GM19395 (cell line): ENCODE measurements at regions not wholly inside any gene's neighbourhood (a gene's known extent, or its start where the extent isn't known, plus 50 kb on each side); places are given as distances from the start of the nearest gene placed in this dataset.
"Not testable (repeated sequence)": the region's sequence is repeated elsewhere in the genome, so short reads cannot be mapped to it uniquely, and the experiment has no call there.

Experiments
- ATAC-seq: cut with Tn5 transposase; IDR thresholded peaks from one replicate; pipeline ENCODE4 v1.9.1; 2021; ENCODE audit warnings: mild to moderate bottlenecking, moderate library complexity; ENCODE audit not compliant: unreplicated experiment

DNA sequence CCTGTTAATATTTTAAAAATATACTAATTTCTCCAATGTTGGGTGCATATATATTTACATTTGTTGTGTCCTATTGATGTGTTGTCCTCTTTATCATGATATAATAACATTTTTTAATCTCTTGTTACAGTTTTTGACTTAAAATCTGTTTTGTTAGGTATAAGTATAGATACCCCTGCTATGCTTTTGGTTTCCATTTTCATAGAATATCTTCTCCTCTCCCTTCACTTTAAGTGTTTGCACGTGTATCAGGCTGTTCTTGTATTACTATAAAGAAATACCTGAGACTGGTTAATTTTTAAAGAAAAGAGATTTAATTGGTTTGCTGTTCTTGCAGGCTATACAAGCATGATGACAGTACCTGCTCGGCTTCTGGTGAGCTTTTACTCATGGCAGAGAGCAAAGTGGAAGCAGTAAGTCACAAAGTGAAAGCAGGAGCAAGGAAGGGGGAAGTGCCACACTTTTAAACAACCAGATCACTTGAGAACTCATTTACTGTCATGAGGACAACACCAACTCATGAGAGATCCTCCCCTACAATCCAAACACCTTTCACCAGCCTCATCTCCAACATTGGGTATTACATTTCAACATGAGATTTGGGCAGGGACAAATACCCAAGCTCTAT is 340.5 kb upstream of the SYNCRIP start:
- ATAC-seq, result peak; percentile 88

DNA sequence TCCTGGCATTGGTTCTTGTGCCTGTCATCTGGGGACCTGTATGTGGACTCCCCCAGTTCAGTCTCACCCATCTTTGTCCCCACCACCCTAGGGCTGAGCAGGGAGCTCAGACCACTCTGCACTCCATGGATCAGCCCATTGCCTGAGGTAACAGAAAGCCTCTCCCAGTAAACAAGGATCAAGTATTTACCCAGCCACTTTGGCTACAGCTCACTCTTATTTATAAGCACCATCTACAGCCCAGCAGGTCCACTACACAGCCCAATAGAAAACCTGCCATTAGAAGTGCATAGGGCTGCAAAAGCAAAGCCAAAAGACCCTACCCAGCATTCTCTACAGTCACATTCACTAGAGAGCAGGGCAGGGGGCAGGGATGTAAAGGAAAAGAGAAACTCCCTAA is 335.0 kb upstream of the SYNCRIP start:
- ATAC-seq, result no peak

DNA sequence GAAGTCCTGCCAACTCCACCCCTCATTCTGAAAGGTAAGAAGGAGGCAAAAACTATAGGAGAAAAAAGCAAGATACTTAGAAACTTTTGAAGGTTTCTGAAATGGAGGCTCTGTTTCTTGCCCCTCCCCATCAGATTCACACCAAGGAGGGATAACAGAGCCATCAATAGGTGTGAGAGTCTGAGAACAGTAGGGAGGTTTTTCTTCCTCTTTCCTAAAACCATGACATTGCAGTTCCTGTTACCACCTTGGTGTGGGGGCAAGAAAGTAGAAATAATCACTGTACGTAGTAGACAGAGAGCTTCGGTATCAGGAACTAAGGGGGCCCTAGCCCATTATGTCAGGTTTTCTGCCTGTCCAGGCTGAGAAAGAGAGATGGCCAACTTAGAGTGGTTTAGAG is 333.3 kb upstream of the SYNCRIP start:
- ATAC-seq, result peak; percentile 84

DNA sequence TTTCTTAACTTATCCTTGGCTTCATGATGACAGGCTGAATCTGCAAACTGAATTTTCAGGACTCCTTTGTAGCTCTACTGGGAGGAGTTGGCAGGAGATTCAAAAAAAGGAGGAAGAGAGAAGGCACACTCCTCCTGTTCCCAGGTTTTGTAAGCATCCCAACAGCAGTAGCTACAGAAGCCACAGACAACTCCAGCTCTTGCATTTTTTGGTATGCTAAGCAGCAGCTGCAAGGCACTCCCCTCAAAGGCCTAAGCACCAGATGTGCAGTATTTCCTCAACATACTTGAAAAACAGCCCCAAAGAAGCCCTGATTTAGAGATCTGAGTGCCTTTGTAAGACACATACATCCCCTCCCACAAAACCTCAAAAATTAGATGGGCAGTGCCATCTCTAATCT is 328.6 kb upstream of the SYNCRIP start:
- ATAC-seq, result no peak

DNA sequence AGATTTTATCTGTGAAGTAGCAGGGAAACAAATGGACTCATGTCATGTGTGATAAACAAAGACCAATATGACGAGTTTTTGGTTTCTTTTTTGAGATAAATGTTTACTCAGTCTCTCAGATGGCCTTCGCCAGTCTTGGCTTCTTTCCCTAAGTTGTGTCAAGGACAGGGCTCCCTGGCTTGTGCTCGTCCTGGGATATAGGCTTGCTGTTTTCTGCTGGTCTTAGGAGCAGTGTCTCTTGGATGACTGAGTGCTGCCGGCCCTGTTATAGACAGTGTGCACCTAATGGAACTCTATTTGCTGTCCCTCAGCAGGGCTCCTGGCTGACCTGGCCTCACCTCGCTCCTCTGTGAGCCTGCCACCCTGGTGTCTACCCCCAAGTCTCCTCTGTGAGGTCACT is 324.1 kb upstream of the SYNCRIP start:
- ATAC-seq, result no peak

DNA sequence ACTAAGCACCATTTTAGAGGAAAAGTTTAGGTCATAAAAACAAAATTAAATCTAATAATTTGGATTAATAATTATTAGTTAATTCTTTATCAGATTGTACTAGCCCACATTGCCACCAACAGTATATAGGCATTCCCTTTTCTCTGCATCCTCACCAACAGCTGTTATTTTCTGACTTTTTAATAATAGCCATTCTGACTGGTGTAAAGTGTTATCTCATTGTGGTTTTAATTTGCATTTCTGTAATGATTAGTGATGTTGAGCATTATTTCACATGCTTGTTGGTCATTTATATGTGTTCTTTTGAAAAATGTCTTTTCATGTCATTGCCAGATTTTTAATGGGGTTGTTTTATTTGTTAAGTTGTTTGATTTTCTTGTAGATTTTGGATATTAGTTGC is 319.1 kb upstream of the SYNCRIP start:
- no peak for ATAC-seq

DNA sequence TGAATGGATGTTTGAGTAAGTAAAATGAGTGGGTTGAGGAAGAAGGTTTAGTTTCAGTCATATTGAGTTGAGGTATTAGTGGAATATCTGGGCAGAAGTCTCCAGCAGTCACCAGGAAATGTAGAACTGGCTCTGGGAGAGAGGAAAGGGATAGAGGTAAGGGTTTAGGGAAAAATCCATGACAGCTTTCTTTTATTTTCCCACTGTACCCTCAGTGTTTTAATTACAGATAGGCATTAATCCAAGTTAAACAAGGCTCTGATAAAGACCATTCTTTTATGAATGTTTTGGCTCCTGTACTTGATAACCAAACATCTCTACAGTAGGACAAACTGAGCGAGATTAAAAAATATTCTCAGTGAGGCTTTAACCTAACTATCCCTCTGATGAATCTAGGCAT is 318.4 kb upstream of the SYNCRIP start:
- no peak for ATAC-seq

DNA sequence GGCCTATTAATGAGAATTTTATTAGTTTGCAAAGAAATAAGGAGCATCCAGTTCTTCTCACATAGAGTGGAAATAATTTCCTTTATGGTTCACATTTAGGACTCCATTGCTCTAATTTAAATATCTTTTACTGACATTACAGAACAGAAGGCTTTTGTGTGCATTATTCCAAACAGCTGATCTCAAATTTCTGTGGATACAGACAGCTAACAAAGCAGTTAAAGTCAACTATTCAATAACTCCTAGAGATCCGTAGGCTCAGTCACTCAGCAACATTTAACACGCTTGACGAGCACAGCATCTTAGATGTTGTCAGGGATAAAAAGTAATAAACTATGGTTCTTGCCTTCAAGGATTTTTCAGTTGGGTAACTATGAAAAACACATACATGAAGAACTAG is 305.8 kb upstream of the SYNCRIP start:
- no peak for ATAC-seq

DNA sequence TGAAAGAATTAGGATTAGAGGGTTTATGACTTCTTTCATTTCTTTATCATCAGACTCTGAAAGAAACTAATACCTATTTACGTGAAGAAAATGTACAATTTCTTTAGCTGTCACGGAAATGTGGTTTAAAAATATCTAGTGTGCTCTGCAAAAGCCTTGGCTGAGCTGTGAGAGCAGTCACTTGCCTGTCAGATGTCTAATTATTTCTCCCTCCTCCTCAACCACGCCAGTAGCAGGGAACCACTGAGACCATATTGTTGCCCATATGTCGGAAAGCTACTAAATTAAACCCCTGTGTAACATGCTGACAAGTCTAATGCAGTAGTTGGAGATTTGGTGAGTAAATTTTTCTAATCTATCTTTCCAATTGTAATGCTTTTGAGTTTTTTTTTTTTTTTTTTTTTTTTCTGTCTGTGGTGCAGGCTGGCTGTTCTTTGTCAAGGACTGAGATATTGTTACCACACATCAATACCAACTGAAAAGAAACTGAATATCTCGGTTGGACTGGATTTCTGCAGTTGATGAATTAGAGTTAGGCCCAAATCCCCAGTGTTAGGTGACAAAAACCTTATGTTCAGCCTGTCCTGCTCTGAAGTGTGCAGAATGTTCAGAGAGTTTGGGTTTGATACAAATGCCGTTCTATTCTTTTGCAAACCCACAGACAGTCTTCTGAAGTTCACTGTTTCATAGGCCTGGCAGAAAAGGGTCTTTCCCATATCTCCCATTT is 302.9 kb upstream of the SYNCRIP start:
- ATAC-seq, result no peak

DNA sequence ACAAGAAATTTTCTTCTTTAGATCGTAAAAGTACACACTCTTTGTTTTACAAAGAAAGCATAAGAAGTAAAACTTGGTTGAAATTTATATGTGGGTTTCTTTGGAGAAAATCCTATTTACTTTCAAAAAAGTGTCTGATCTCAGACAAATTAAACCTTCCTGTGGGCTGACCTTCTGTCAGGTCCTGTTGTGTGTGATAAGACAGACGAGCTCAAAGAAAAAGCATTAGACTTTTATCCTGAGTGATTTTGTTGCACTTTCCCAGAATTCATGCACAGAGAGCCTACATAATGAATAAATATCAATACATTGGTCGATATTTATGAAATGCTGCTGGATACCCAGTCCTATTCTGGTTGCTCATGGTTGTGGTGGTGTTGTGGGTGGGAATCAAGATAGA is 302.1 kb upstream of the SYNCRIP start:
- ATAC-seq, result no peak

DNA sequence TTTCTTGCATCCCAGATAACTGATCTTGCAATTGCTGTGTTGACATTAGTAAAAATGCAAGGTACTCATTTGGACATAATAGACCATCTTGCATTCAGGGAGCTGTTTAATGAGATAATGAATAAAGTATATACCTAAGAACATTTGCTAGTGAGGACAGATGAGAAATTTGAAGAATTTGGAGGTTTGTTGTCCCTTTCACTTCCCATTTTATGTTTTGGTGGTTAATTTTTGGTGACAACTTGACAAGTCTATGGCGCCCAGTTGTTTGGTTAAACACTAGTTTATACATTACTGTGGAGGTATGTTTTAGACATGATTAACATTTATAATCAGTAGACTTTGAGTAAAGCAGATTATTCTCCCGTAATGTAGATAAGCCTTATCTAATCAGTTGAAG is 300.2 kb upstream of the SYNCRIP start:
- no peak for ATAC-seq

DNA sequence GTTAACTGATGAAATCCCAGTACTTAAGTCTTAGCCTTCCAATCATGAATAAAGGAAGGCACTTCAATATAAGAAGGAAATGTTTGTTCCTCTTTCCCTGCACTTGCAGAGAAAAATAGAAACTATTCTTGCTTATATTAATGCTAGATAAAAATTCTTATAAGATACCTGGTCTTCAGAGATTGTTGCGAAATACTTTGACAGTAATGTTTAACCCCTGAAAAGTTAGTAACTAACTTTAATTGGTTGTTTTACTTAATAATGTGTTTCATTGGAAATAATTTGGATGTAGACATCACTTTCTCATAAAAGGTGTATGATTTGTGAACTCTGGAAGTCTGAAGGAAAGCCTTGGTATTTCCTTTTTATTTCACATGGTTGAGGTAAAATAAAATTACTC is 294.2 kb upstream of the SYNCRIP start:
- ATAC-seq, result no peak

DNA sequence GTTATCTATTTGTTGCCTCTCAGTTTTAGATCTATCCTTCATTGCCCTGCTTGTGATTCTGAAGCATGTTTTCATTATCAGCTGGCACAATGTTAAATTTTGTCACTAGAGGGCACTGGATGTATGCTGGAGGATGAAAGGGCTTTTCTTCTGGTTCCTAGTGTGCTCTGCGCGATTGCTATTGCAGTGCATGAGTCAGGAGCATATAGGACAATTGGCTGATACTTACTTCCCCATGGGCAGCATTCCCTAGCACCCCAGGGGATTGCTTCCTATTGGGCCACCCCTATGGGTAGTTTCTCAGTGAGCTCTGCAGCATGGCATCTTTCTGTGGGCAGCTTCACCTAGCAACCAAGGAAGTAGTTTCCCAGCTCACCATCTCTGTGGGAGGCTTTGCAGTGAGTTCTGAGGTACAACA is 280.3 kb upstream of the SYNCRIP start:
- peak; percentile 93 for ATAC-seq

DNA sequence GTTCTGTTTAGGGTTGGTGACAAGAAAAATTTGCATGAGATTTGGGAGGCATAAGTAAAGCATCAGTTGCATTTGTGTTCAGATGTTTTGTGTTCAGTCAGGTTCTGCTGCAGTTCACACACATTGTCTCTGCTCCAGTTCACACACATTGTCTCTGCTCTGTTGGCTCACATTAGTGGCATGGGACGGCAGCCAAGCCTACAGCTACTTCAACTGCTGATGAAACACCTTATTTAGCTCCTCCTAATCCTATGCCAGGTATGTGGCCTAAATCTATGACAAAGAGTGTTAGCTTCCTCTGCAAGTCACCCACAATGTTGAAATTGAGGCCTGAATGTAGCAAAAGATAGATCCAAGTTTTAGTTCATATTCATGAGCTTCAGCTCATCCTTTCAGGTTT is 278.1 kb upstream of the SYNCRIP start:
- no peak for ATAC-seq

DNA sequence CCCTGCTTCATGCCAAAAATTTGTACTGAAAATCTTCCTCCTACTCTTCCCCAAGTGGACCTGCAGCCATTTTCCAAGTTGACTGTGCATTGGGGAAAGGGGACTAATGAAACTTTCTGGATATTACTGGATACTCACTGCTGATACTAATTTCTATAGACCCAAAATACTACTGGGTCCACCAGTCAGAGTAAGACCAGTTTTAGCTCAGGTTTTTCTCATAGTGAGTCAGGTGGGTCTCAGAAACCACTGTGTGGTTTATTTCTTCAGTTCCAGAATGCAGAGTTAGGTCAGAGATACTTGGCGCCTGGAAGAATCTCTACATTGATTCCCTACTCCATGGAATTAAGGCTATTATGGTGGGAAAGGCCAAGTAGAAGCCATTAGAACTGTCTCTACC is 274.8 kb upstream of the SYNCRIP start:
- no peak for ATAC-seq

DNA sequence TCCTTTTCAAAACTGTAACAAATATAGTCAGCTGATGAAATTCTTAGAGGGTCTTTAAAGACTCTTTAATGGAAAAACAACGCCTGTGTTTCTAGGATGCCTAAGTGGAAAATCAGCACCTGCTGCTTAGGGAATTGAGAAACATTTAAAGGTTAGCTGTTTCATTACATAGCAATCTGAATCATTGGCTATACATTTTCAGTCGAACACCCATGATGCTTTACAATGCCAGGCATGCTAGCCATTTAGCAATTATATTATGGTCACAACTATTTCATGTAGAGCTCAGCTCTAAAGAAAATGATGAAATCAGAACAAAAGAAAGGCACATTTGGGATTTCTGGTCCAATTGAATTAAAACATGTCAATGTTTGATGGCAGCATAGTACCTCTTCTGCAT is 270.3 kb upstream of the SYNCRIP start:
- no peak for ATAC-seq

DNA sequence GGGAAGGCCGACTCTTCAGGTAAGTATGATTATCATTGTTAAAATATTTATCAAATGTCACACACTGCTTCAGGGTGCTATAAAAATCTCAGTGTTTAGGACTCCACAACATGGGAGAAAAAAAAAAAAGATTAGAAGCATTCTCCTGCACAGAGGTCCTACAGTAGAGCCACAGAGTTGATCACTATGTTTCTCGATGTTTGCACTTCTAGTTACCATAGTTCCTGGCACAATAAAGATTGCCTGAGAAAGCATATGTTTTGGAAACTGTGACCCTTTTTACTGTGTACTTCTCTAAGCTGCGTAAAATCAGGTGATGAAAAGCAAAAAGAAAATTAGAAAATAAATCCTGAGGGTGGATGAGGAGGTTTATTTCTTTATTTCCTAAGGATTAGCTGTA is 269.9 kb upstream of the SYNCRIP start:
- no peak for ATAC-seq

DNA sequence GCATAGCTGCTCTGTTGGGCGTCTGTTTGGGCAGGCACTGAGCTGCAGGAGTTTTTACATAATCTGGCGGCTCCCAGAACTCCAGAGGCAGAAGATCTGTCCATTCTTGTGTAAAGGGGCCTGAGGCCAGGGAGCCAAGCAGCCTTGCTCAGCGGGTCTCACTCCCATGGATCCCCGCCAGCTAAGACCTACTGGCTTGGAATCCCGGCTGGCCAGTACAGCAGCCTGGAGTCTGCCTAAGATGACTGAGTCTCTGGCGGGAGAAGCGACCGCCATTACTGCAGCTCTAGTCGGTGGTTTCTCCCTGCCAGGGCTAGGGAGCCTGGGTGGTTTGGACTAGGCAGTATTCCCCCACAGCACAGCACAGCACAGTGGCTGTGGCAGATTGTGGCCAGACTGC is 268.4 kb upstream of the SYNCRIP start:
- ATAC-seq, result no peak

DNA sequence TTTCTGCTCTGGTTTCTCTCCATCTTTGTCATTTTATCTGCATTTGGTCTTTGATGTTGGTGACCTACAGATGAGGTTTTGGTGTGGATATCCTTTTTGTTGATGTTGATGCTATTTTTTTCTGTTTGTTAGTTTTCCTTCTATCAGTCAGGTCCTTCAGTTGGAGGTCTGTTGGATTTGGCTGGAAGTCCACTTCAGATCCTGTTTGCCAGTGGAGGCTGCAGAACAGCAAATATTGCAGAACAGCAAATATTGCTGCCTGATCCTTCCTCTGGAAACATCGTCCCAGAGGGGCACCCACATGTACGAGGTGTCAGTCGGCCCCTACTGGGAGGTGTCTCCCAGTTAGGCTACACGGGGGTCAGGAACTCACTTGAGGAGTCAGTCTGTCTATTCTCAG is 265.4 kb upstream of the SYNCRIP start:
- ATAC-seq, result not testable (repeated sequence)

DNA sequence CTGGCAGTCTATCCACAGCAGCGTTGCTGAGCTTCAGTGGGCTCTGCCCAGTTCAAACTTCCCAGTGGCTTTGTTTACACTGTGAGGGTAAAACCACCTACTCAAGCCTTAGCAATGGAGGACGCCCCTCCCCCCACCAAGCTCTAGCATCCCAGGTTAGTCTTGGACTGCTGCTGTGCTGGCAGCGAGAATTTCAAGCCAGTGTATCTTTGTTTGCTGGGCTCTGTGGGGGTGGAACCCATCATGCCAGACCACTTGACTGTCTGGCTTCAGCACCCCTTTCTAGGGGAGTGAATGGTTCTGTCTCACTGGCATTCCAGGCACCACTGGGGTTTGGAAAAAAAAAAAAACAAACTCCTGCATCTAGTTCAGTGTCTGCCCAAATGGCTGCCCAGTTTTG is 249.7 kb upstream of the SYNCRIP start:
- ATAC-seq, result no peak

DNA sequence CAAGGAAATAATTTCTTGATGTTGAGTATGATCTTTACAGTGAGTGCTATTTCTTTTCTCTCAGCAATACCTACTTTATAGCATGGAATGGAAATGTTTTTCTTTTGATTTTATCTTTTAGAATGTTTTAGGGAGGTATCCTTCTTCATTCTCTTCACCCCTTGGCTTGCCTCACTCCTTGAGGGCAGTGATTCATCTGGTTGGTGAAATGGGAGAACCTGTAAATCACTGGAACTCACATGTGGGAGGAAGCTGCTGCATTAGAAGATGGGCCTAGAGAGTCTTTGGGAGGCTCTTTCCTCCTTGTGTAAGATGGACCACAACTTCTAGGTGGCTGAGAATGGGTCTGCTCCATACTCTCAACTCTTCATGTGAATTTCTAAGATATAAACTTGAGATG is 244.8 kb upstream of the SYNCRIP start:
- ATAC-seq, result no peak

DNA sequence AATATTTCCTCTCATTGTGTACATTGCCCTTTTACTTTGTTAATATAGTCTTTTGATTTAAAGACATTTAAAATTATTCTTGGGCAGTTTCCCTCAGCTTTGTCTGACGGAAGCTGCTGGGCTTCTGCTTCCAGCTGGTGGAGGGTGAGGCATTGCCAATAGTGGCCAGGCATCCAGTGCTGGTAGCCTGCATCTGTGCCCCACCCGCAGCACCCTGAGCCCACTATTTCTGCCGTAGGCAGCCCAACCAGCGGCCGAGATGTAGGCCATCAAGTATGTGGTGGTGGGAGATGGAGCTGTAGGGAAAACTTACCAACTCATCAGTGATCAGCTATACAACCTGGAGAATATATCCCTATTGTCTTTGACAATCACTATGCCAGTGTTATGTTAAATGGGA is 226.0 kb upstream of the SYNCRIP start:
- no peak for ATAC-seq

DNA sequence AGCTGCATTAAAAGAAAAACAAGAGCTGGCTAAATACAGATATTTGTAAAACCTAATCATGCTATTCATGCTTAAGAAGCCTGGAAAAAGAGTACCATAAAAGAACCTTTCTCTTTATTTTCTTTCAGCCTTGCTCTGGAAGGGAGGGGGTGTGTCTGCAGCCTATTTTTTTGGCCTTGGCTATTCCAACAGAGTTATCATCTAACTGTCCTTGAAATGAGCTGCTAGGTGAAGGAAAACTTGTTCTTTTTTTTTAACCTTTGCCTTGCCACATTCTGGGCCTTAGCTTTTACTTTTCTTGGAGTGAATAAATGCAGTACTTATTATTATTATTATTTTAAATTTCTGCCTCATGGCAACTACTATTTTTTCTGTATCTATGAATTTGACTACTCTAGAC is 224.9 kb upstream of the SYNCRIP start:
- ATAC-seq, result no peak
